HL-60 (cell line): ENCODE measurements at regions not wholly inside any gene's neighbourhood (a gene's known extent, or its start where the extent isn't known, plus 50 kb on each side); places are given as distances from the start of the nearest gene placed in this dataset.
"Not testable (repeated sequence)": the region's sequence is repeated elsewhere in the genome, so short reads cannot be mapped to it uniquely, and the experiment has no call there.

Experiments used
- DNase-seq, 2 experiments: peaks; one replicate each; pipeline ENCODE4 v3.0.0-alpha.2; 2010 to 2020; ENCODE audit warnings: low read depth in 1 of 2, low spot score in 1 of 2
- H3K27ac ChIP-seq: fragments of 250-450 bp; sonication (Bioruptor Pico); replicated peaks from 2 replicates; pipeline ENCODE4 v1.5.1; 2020; ENCODE audit warnings: mild to moderate bottlenecking, moderate library complexity
- H3K27me3 ChIP-seq: fragments of 250-450 bp; sonication (Bioruptor Pico); 2 replicates; pipeline ENCODE4 v1.5.1; 2021; ENCODE audit warnings: mild to moderate bottlenecking, moderate library complexity; ENCODE audit not compliant: insufficient read depth, poor library complexity, severe bottlenecking
- H3K4me3 ChIP-seq: replicated peaks from 2 replicates; pipeline ENCODE4 v1.5.1; 2011; ENCODE audit warnings: mild to moderate bottlenecking, control low read depth, low read length; ENCODE audit not compliant: insufficient read depth
- GABPA ChIP-seq: IDR thresholded peaks from 2 replicates; pipeline ENCODE4 v1.6.1; 2012; ENCODE audit warnings: low read depth
- POLR2AphosphoS5 ChIP-seq: IDR thresholded peaks from 2 replicates; pipeline ENCODE4 v1.6.1; 2012; ENCODE audit warnings: low read depth
- SPI1 ChIP-seq: IDR thresholded peaks from 2 replicates; pipeline ENCODE4 v1.6.1; 2012; ENCODE audit warnings: low read depth, mild to moderate bottlenecking, borderline replicate concordance
- TF ChIP-seq, protein P1 (sequence below): IDR thresholded peaks from one replicate; pipeline ENCODE4 v1.5.1; 2011; ENCODE audit warnings: low read length, control low read depth, inconsistent platforms; ENCODE audit not compliant: insufficient read depth
- TF ChIP-seq, protein P2 (sequence below): IDR thresholded peaks from 2 replicates; pipeline ENCODE4 v1.6.1; 2012; ENCODE audit warnings: low read depth; ENCODE audit not compliant: insufficient replicate concordance

DNA sequence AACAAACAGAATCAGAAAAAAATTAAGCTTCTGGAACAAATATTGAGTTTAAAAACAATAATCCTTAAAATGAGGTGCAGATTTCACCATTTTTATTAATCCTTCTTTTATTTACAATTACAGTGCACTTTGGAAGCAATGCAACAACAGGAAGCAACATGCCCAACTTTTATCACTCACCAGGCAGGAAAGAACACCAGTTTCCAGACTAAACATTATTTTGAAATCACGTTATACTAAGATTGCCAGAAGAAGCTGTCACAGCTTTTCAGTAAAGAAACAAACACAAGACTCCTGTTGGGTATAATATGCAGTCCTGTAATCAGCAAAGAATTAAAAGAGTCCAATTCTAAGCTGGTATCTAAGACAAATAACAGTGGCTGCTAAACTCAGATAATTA, 137.9 kb upstream of the ZC3H15 start:
- DNase-seq, result no peak
- Histone ChIP-seq H3K27ac (no peak overlapping the region), H3K27me3 (no peaks in the 10 kb centered on the region), H3K4me3 (no peak overlapping the region)
- TF ChIP-seq POLR2AphosphoS5, result no peak
- no peak for TF ChIP-seq SPI1
- TF ChIP-seq, protein P1, sequence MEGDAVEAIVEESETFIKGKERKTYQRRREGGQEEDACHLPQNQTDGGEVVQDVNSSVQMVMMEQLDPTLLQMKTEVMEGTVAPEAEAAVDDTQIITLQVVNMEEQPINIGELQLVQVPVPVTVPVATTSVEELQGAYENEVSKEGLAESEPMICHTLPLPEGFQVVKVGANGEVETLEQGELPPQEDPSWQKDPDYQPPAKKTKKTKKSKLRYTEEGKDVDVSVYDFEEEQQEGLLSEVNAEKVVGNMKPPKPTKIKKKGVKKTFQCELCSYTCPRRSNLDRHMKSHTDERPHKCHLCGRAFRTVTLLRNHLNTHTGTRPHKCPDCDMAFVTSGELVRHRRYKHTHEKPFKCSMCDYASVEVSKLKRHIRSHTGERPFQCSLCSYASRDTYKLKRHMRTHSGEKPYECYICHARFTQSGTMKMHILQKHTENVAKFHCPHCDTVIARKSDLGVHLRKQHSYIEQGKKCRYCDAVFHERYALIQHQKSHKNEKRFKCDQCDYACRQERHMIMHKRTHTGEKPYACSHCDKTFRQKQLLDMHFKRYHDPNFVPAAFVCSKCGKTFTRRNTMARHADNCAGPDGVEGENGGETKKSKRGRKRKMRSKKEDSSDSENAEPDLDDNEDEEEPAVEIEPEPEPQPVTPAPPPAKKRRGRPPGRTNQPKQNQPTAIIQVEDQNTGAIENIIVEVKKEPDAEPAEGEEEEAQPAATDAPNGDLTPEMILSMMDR, result no peak
- TF ChIP-seq, protein P2, sequence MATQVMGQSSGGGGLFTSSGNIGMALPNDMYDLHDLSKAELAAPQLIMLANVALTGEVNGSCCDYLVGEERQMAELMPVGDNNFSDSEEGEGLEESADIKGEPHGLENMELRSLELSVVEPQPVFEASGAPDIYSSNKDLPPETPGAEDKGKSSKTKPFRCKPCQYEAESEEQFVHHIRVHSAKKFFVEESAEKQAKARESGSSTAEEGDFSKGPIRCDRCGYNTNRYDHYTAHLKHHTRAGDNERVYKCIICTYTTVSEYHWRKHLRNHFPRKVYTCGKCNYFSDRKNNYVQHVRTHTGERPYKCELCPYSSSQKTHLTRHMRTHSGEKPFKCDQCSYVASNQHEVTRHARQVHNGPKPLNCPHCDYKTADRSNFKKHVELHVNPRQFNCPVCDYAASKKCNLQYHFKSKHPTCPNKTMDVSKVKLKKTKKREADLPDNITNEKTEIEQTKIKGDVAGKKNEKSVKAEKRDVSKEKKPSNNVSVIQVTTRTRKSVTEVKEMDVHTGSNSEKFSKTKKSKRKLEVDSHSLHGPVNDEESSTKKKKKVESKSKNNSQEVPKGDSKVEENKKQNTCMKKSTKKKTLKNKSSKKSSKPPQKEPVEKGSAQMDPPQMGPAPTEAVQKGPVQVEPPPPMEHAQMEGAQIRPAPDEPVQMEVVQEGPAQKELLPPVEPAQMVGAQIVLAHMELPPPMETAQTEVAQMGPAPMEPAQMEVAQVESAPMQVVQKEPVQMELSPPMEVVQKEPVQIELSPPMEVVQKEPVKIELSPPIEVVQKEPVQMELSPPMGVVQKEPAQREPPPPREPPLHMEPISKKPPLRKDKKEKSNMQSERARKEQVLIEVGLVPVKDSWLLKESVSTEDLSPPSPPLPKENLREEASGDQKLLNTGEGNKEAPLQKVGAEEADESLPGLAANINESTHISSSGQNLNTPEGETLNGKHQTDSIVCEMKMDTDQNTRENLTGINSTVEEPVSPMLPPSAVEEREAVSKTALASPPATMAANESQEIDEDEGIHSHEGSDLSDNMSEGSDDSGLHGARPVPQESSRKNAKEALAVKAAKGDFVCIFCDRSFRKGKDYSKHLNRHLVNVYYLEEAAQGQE, result no peak
- no peak for TF ChIP-seq GABPA

DNA sequence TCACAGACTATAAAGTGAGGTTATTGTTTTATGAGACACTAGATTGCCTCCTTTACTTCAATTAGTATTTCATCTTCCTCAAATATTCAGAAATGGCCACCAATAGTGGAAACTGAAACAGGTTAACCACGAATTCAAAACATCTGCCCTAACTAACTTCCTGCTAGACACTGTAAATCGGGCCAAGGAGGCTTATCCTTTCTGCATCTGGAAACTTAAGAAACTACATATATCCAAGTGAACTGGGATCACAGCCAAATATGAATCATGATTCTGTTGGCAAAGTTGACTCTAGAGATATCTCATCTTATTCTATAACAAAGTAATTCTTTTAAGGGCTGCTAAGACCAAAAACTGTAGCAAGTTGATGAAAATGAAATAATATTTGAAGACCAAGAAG, 136.6 kb upstream of the ZC3H15 start:
- no peak for TF ChIP-seq GABPA
- peak; percentile 1 to 15 for DNase-seq
- Histone ChIP-seq H3K27ac (no peak overlapping the region), H3K27me3 (no peaks in the 10 kb centered on the region), H3K4me3 (no peak overlapping the region)

DNA sequence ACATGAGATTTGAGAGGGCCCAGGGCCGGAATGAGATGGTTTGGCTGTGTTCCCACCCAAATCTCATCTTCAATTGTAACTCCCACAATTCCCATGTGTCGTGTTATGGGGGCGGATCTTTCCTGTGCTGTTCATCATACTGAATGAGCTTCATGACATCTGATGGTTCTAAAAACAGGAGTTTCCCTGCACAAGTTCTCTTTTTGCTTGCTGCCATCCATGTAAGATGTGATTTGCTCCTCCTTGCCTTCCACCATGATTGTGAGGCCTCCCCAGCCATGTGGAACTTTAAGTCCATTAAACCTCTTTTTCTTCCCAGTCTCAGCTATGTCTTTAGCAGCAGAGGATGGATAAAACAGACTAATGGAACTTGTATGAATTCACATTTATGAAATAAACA, 131.9 kb upstream of the ZC3H15 start:
- DNase-seq, H3K4me3 ChIP-seq, H3K27me3 ChIP-seq, H3K27ac ChIP-seq: not testable (repeated sequence)

DNA sequence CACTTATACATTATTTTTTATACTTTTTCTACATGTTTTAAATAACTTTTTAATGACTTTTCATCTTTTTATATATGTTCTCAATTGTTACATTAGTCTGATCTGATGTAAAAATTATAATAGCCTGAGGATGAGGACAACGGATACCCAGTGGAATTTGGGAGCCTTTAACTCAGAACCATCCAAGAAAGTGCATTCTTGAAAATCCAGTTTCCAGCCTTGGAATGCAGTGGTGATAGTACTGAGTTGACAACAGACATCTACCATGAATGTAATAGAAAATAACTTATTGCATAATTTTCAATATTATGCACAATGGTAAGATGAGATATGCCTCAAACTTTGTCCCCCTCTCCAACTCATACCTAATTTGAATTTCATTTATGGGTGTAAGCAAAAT, 120.7 kb upstream of the ZC3H15 start:
- Histone ChIP-seq H3K27ac (no peak overlapping the region), H3K4me3 (no peak overlapping the region), H3K27me3 (no peaks in the 10 kb centered on the region)
- TF ChIP-seq GABPA (no peak), POLR2AphosphoS5 (no peak), SPI1 (no peak)
- TF ChIP-seq, protein P1, result no peak
- TF ChIP-seq, protein P2, result no peak
- DNase-seq, result no peak

DNA sequence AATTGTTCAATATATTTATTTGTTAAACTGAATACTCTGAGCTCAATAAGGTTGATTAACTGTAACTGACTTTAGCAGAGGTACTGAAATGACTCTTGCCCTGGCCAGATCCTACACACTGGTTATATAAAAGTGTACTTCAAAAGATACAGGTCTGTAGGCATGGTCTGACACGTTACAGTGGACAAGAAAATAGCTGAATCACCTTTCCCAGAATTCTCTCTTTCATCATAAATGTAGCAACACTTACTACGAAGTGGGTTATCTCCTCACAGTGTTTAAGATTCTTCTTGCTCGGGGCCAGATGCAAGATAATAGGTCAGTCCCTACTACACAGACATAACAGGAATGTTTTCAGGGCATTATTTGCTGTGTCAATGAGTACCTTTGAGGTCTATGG, 107.0 kb upstream of the ZC3H15 start:
- TF ChIP-seq, protein P2, result no peak
- TF ChIP-seq POLR2AphosphoS5 (no peak), GABPA (no peak), SPI1 (no peak)
- TF ChIP-seq, protein P1, result no peak
- Histone ChIP-seq H3K27ac (no peak overlapping the region), H3K27me3 (no peaks in the 10 kb centered on the region), H3K4me3 (no peak overlapping the region)
- DNase-seq, result no peak
